SK-N-MC (cell line): ENCODE measurements at regions not wholly inside any gene's neighbourhood (a gene's known extent, or its start where the extent isn't known, plus 50 kb on each side); places are given as distances from the start of the nearest gene placed in this dataset.

Experiments used
- DNase-seq: peaks from one replicate; pipeline ENCODE4 v3.0.0-alpha.2; 2011; ENCODE audit warnings: low read depth, low spot score
- H3K27ac ChIP-seq: fragments of 200-600 bp; sonication (generic); 2 replicates; pipeline ENCODE4 v1.5.1; 2016; ENCODE audit warnings: mixed run types
- H3K36me3 ChIP-seq: fragments of 200-600 bp; sonication (generic); 2 replicates; pipeline ENCODE4 v1.6.1; 2017; ENCODE audit warnings: antibody characterized with exemption, low read length, mixed read lengths; ENCODE audit not compliant: insufficient read depth
- H3K4me3 ChIP-seq: fragments of 200-600 bp; sonication (generic); 2 replicates; pipeline ENCODE4 v1.5.1; 2016
- H3K9ac ChIP-seq: fragments of 200-600 bp; sonication (generic); 2 replicates; pipeline ENCODE4 v1.8.0; 2017; ENCODE audit warnings: mixed run types, mixed read lengths; ENCODE audit not compliant: insufficient read length
- H3K9me3 ChIP-seq: fragments of 200-600 bp; sonication (generic); 2 replicates; pipeline ENCODE4 v1.6.1; 2017; ENCODE audit warnings: low read depth, mild to moderate bottlenecking, antibody characterized with exemption, low read length, moderate library complexity, mixed read lengths
- EZH2 ChIP-seq: fragments of 200-600 bp; sonication (generic); IDR thresholded peaks from one replicate; pipeline ENCODE4 v1.6.1; 2017; ENCODE audit warnings: antibody characterized with exemption
- FOXP2 ChIP-seq: optimal IDR thresholded peaks from 2 replicates; pipeline ENCODE3; 2011; ENCODE audit warnings: mild to moderate bottlenecking, moderate library complexity; ENCODE audit not compliant: insufficient read depth; ENCODE audit errors: extremely low read length, control extremely low read depth
- POLR2AphosphoS5 ChIP-seq: IDR thresholded peaks from 2 replicates; pipeline ENCODE4 v1.6.1; 2012; ENCODE audit warnings: mild to moderate bottlenecking, low read depth, low read length, borderline replicate concordance

GRCh38 chr7:114130866-114131265 lies 212.1 kb upstream of the PPP1R3A start:
- no peak for DNase-seq
- H3K4me3 ChIP-seq: no peak overlapping the region
- H3K9ac ChIP-seq: no peak overlapping the region
- no peak overlapping the region for H3K27ac ChIP-seq
- H3K9me3 ChIP-seq: no peaks in the 10 kb centered on the region
- 0 out of 2 replicates have a peak, but pooled peaks cover 3% of the 10 kb centered on the region for H3K36me3 ChIP-seq
- TF ChIP-seq POLR2AphosphoS5: no peak
- no peak for TF ChIP-seq EZH2
- TF ChIP-seq FOXP2: no peak

GRCh38 chr7:114128880-114129279 lies 210.1 kb upstream of the PPP1R3A start:
- no peaks in the 10 kb centered on the region for H3K9me3 ChIP-seq
- H3K9ac ChIP-seq: no peak overlapping the region
- no peak overlapping the region for H3K4me3 ChIP-seq
- 0 out of 2 replicates have a peak, but pooled peaks cover 3% of the 10 kb centered on the region for H3K36me3 ChIP-seq
- TF ChIP-seq FOXP2 (no peak), EZH2 (no peak), POLR2AphosphoS5 (no peak)
- no peak overlapping the region for H3K27ac ChIP-seq
- DNase-seq: no peak

- Histone ChIP-seq H3K4me3 (no peak overlapping the region), H3K27ac (no peak overlapping the region), H3K9me3 (no peaks in the 10 kb centered on the region), H3K36me3 (no peaks in the 10 kb centered on the region), H3K9ac (no peak overlapping the region)
- TF ChIP-seq FOXP2 (no peak), EZH2 (no peak), POLR2AphosphoS5 (no peak)
- DNase-seq: no peak
Measured at GRCh38 chr7:114126095-114126494, 207.3 kb upstream of the PPP1R3A start.

- TF ChIP-seq POLR2AphosphoS5 (no peak), FOXP2 (no peak), EZH2 (no peak)
Measured at GRCh38 chr7:114112806-114113205, 194.0 kb upstream of the PPP1R3A start.

GRCh38 chr7:114110666-114111065 lies 191.9 kb upstream of the PPP1R3A start:
- Histone ChIP-seq H3K9me3 (peaks cover 2% of the 10 kb centered on the region), H3K9ac (no peak overlapping the region), H3K4me3 (no peak overlapping the region), H3K36me3 (peaks cover 26% of the 10 kb centered on the region), H3K27ac (no peak overlapping the region)
- TF ChIP-seq FOXP2: no peak
- TF ChIP-seq EZH2: no peak
- TF ChIP-seq POLR2AphosphoS5: no peak
- DNase-seq: no peak

More at GRCh38 chr7:114112806-114113205, 194.0 kb upstream of the PPP1R3A start:
- Histone ChIP-seq H3K27ac (no peak overlapping the region), H3K9ac (no peak overlapping the region), H3K9me3 (peaks cover 2% of the 10 kb centered on the region), H3K4me3 (no peak overlapping the region), H3K36me3 (peaks cover 26% of the 10 kb centered on the region)
- DNase-seq: no peak

- peak overlapping the region; percentile 46 for H3K9ac ChIP-seq
- peaks cover 2% of the 10 kb centered on the region for H3K9me3 ChIP-seq
- no peak for DNase-seq
- H3K4me3 ChIP-seq: 0 out of 2 replicates have a peak overlapping the region, but pooled peaks have one; percentile 8
- H3K27ac ChIP-seq: peak overlapping the region; percentile 97; the same call in 1 of the 2 replicates
- TF ChIP-seq EZH2: no peak
- no peak for TF ChIP-seq FOXP2
- no peak for TF ChIP-seq POLR2AphosphoS5
- peaks cover 26% of the 10 kb centered on the region for H3K36me3 ChIP-seq
Measured at GRCh38 chr7:114109721-114110120, 190.9 kb upstream of the PPP1R3A start.

- DNase-seq: no peak
- TF ChIP-seq POLR2AphosphoS5: no peak
- TF ChIP-seq FOXP2: no peak
- no peak for TF ChIP-seq EZH2
- Histone ChIP-seq H3K9ac (peak overlapping the region; percentile 46), H3K9me3 (peaks cover 2% of the 10 kb centered on the region), H3K36me3 (peaks cover 26% of the 10 kb centered on the region), H3K4me3 (peak overlapping the region; percentile 59), H3K27ac (peak overlapping the region; percentile 97)
Measured at GRCh38 chr7:114109304-114109703, 190.5 kb upstream of the PPP1R3A start.

- H3K4me3 ChIP-seq: peak overlapping the region; percentile 59
- no peak for DNase-seq
- H3K27ac ChIP-seq: peak overlapping the region; percentile 97
- peaks cover 22% of the 10 kb centered on the region for H3K36me3 ChIP-seq
- TF ChIP-seq POLR2AphosphoS5: no peak
- no peak for TF ChIP-seq FOXP2
- TF ChIP-seq EZH2: no peak
- peaks cover 2% of the 10 kb centered on the region; the same call in 1 of the 2 replicates for H3K9me3 ChIP-seq
- H3K9ac ChIP-seq: peak overlapping the region; percentile 46
Measured at GRCh38 chr7:114108510-114108909, 189.7 kb upstream of the PPP1R3A start.

GRCh38 chr7:114107522-114107921 lies 188.7 kb upstream of the PPP1R3A start:
- peaks cover 17% of the 10 kb centered on the region for H3K36me3 ChIP-seq
- DNase-seq: peak; percentile 78
- H3K9me3 ChIP-seq: peaks cover 2% of the 10 kb centered on the region; the same call in 1 of the 2 replicates
- peak overlapping the region; percentile 97 for H3K27ac ChIP-seq
- peak overlapping the region; percentile 46 for H3K9ac ChIP-seq
- TF ChIP-seq POLR2AphosphoS5 (no peak; the same call in 1 of the 2 replicates), FOXP2 (peak; percentile 40), EZH2 (no peak)
- H3K4me3 ChIP-seq: peak overlapping the region; percentile 59
